ENCODE measurements at regions not wholly inside any gene's neighbourhood (a gene's known extent, or its start where the extent isn't known, plus 50 kb on each side); places are given as distances from the start of the nearest gene placed in this dataset.

- H3K36me3 Mint-ChIP-seq (ENCODE audit: low read depth, unreplicated experiment), result no peaks in the 10 kb centered on the region
- H3K27ac Mint-ChIP-seq (ENCODE audit: unreplicated experiment), result no peak overlapping the region
- H3K4me3 Mint-ChIP-seq (ENCODE audit: unreplicated experiment), result no peak overlapping the region
- DNase-seq (ENCODE audit: low spot score), result no peak
- no peaks in the 10 kb centered on the region for H3K4me1 Mint-ChIP-seq (ENCODE audit: unreplicated experiment)
- H3K9me3 Mint-ChIP-seq (ENCODE audit: unreplicated experiment), result no peaks in the 10 kb centered on the region
- TF ChIP-seq, protein P1, sequence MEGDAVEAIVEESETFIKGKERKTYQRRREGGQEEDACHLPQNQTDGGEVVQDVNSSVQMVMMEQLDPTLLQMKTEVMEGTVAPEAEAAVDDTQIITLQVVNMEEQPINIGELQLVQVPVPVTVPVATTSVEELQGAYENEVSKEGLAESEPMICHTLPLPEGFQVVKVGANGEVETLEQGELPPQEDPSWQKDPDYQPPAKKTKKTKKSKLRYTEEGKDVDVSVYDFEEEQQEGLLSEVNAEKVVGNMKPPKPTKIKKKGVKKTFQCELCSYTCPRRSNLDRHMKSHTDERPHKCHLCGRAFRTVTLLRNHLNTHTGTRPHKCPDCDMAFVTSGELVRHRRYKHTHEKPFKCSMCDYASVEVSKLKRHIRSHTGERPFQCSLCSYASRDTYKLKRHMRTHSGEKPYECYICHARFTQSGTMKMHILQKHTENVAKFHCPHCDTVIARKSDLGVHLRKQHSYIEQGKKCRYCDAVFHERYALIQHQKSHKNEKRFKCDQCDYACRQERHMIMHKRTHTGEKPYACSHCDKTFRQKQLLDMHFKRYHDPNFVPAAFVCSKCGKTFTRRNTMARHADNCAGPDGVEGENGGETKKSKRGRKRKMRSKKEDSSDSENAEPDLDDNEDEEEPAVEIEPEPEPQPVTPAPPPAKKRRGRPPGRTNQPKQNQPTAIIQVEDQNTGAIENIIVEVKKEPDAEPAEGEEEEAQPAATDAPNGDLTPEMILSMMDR (IDR thresholded peaks at IDR 0.05; ENCODE audit: unreplicated experiment), result no peak
- H3K27me3 Mint-ChIP-seq (ENCODE audit: unreplicated experiment), result no peaks in the 10 kb centered on the region
These were observed 1415.1 kb upstream of the RAG2 start for GRCh38 chr11:38013157-38013556.

DNA sequence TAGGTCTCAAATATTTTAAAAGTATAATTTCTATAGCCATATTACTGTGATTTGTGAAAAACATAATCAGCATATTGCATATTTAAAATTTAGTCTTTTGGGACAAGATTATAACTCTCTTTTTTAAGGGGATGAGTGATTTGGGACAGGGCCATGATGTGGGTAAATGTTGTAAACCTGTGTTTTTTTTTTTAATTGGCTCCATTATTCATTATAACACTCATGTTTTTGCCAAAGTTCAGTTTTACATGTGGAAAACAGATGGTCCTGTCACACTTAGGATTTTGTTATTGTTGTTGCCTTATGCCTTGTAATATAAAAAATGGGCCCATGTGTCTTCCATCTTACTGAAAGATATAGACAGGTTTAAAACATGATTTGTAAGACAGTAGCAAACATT is 1413.5 kb upstream of the RAG2 start:
- Mint-ChIP-seq H3K4me1 (ENCODE audit: unreplicated experiment) (no peaks in the 10 kb centered on the region), H3K4me3 (ENCODE audit: unreplicated experiment) (no peak overlapping the region), H3K27me3 (ENCODE audit: unreplicated experiment) (no peaks in the 10 kb centered on the region), H3K9me3 (ENCODE audit: unreplicated experiment) (no peaks in the 10 kb centered on the region), H3K36me3 (ENCODE audit: low read depth, unreplicated experiment) (no peaks in the 10 kb centered on the region), H3K27ac (ENCODE audit: unreplicated experiment) (no peak overlapping the region)
- TF ChIP-seq, protein P1 (IDR thresholded peaks at IDR 0.05; ENCODE audit: unreplicated experiment), result no peak
- no peak for DNase-seq (ENCODE audit: low spot score)

GRCh38 chr11:38009932-38010331 is 1411.9 kb upstream of the RAG2 start:
- H3K27ac Mint-ChIP-seq (ENCODE audit: unreplicated experiment), result no peak overlapping the region
- no peaks in the 10 kb centered on the region for H3K9me3 Mint-ChIP-seq (ENCODE audit: unreplicated experiment)

GRCh38 chr11:38006466-38006865 is 1408.4 kb upstream of the RAG2 start:
- Mint-ChIP-seq H3K9me3 (ENCODE audit: unreplicated experiment) (no peaks in the 10 kb centered on the region), H3K36me3 (ENCODE audit: low read depth, unreplicated experiment) (no peaks in the 10 kb centered on the region), H3K27me3 (ENCODE audit: unreplicated experiment) (no peaks in the 10 kb centered on the region), H3K4me1 (ENCODE audit: unreplicated experiment) (no peaks in the 10 kb centered on the region), H3K27ac (ENCODE audit: unreplicated experiment) (no peak overlapping the region), H3K4me3 (ENCODE audit: unreplicated experiment) (no peak overlapping the region)
- DNase-seq (ENCODE audit: low spot score), result no peak
- TF ChIP-seq, protein P1 (IDR thresholded peaks at IDR 0.05; ENCODE audit: unreplicated experiment), result no peak

More at GRCh38 chr11:38009932-38010331, 1411.9 kb upstream of the RAG2 start:
- Mint-ChIP-seq H3K27me3 (ENCODE audit: unreplicated experiment) (no peaks in the 10 kb centered on the region), H3K4me1 (ENCODE audit: unreplicated experiment) (no peaks in the 10 kb centered on the region), H3K4me3 (ENCODE audit: unreplicated experiment) (no peak overlapping the region), H3K36me3 (ENCODE audit: low read depth, unreplicated experiment) (no peaks in the 10 kb centered on the region)
- TF ChIP-seq, protein P1 (IDR thresholded peaks at IDR 0.05; ENCODE audit: unreplicated experiment), result no peak
- no peak for DNase-seq (ENCODE audit: low spot score)

- Mint-ChIP-seq H3K9me3 (ENCODE audit: unreplicated experiment) (no peaks in the 10 kb centered on the region), H3K4me3 (ENCODE audit: unreplicated experiment) (no peak overlapping the region), H3K36me3 (ENCODE audit: low read depth, unreplicated experiment) (no peaks in the 10 kb centered on the region), H3K4me1 (ENCODE audit: unreplicated experiment) (no peaks in the 10 kb centered on the region), H3K27me3 (ENCODE audit: unreplicated experiment) (no peaks in the 10 kb centered on the region), H3K27ac (ENCODE audit: unreplicated experiment) (no peak overlapping the region)
- no peak for DNase-seq (ENCODE audit: low spot score)
- TF ChIP-seq, protein P1 (IDR thresholded peaks at IDR 0.05; ENCODE audit: unreplicated experiment), result no peak
These were observed 1407.6 kb upstream of the RAG2 start for GRCh38 chr11:38005597-38005996.
